Glomerular visceral epithelial cell (primary cell): ENCODE measurements at regions not wholly inside any gene's neighbourhood (a gene's known extent, or its start where the extent isn't known, plus 50 kb on each side); places are given as distances from the start of the nearest gene placed in this dataset.

ENCODE experiments used
- DNase-seq: peaks from one replicate; pipeline ENCODE4 v3.0.0-alpha.2; 2016; ENCODE audit errors: extremely low spot score

DNA sequence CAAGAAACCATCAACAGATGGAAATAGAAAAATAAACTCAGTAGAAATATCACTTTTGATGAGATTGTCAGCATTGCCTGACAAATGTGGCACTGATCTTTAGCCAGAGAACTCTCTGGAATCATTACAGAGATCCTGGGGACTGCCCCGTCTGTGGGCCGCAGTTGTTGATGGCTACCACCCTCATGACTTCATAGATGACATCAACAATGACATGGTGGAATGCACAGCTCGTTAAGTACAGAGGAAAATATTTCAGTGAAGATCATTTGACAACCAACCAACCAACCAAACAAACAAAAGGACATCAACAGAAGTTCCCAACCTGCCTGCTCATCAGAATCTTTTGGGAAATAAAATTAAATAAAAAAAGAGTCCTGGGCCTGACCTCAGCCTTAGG is 132.6 kb downstream of the UCHL1 start:
- DNase-seq: no peak

DNA sequence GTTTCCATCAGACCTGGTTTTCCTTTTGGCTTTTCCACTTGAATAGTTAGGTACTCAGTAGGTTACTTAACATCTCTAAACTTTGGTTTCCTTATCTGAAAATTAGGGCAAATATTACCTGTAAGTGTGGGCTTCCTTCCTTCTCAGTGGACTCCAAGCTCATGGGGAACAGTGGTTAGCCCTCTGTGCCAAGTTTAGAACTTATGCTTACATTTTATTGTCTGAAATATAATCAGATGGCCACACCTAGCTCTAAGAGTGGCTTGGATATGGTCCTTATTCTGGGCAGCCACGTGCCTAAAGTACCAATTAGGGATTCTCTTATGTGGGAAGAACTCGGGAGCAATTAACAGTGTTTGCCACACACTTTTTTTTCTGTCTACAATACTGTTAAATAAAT is 133.9 kb downstream of the UCHL1 start:
- DNase-seq: no peak

DNA sequence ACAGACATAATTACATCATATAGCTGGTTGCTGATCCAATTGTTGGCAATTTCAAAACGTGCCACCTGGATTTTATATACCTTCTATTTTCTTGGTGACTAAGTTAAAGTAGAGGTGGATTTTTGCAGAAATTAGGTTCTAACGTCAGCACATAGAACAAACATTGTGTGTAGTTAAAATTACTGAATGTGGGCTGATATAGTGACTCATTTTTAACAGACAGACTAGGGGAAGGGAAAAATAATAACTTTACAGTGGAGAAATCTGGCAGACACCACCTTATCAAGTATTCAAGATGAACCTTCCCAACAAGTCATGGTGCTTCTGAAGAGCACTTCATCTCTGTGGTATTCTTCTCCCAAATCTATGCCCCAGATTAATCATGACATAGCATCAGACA is 134.5 kb downstream of the UCHL1 start:
- no peak for DNase-seq

DNA sequence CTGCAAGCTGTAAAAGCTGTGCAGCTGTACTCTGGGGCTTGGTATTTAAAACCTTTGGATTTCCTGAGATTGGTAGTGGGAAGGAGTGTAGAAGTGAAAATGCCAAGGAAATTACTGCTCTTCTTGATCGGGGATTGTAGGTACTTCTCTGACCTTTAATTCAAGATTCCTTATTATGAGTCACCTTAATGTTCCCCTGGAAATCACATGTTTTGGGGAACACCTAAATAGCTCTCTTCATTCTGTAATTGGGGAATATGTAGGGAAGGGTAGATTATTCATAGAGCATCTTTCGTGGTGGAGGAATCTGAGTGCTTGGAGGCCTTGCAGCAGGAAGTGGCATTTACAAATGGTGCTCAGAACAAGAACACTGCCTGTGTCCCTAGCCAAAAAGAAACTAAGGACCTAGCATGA is 137.8 kb downstream of the UCHL1 start:
- peak; percentile 5 for DNase-seq

DNA sequence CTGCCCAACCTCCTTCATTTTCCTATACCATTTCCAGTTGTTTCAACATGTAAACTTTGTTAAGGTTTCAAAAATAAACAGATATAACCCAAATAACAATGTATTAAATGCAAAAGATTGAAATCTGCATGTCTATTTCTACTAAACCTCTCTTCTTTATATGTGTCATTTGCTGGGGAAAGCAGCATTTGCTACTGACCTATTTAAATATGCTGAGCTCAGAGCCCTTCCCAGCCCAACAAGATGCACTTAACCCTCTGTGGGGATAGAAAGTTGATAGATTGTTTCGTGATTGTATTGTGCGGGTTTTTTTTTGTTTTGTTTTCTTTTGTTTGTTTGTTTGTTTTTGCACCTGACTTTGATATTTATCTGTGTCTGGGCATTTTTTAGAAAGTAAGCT is 139.5 kb downstream of the UCHL1 start:
- no peak for DNase-seq

DNA sequence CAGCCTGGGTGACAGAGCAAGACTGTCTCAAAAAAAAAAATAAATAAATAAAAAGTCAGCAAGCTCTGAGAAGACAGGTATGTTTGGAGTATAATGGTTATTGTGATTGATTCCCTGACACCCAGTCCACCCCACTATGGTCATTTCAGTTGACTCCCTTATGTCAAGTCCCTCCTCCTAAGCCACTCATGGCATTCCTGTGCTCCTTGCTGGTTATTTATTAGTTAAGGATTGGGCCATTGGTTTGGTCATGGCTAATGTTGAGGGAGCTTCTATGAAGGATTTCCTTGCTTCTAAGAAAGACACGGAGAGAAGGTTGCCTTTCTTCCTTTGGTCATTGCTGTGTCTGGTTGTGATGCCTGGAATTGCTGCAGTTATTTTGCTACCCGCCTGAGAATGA is 140.1 kb downstream of the UCHL1 start:
- DNase-seq: peak; percentile 24

DNA sequence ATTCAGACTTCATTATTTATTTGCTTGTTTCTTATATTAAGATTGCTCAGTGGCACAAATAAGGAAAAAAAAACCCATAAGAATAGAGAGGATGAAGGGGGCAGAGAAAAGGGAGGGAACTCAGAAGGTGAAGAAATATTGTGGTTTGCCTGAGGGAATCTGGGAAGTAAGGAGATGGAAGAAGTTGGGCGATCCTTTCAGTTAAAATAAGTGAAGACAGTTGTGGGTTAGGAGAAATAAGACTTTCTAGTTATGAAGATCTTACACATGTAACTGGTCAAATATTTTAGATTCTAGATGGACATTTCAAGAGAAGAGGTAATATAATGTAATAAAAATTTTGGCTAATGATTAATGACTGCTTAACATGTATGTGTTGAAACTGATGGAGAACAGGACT is 138.7 kb upstream of the LIMCH1 start:
- peak; percentile 8 for DNase-seq

DNA sequence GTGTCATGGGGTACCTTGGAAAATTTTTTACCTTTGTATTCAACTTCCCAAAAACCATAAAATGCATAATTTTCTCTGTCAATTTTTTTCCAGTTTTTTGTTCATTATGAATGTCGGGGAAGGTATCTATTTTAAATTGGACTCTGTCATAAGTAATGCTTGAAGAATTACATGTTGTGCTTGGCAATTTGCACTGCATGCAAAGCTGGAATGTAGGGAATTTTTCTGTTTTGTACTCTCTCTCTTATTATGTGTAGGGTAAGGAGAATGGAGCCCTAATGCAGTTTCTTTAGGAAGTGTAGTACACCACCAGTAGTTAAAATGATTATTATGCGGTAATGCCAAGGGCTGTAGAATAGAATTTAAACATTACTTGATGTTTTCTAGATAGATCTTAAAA is 137.7 kb upstream of the LIMCH1 start:
- no peak for DNase-seq

DNA sequence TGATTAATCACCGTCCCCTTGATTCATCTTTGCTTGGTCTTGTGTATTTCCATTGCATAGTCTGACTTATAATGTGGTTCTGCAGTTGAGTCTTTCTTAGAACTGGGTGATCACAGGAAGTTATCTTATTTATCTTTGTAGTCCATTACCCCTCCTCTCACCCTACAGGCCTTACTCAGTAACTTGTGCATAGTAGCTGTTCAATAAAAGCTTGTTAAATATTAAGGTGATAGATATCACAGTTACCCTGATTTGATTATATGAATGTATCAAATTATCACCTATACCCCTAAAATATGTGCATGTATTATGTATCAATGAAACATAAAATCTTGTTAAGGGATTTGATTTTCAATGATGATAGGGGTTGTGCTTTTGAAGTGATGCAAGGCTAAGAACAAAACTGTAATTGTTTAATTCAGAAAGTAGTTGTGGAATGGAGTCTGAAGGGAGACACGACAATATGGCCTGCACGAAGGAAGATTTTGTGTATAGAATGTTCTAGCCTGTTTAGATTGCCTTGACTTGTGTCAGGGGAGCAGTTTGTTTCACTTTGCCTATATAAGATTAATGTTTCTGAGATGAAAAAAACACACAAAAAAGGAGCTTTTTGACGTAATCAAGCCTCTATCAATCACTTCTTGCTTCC is 132.4 kb upstream of the LIMCH1 start:
- DNase-seq: no peak

DNA sequence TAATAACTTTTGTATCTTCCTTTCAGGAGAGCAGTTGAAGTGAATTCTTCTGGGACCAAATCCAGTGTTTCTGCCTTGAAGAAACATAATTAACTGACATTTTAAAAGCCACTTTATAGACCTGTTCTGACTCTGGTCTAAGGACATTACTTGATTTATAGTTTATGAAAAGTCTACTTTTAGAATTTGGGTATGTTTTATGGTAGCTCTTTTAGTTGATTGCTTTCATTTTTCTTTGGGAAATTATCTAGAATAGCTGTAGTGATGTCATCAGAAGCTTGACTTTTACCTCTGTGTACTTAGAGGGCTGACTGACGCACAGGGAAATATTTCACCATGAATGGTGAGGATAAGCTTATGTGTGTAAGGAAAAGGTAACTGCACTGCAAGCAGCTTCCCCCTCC is 131.8 kb upstream of the LIMCH1 start:
- DNase-seq: no peak

DNA sequence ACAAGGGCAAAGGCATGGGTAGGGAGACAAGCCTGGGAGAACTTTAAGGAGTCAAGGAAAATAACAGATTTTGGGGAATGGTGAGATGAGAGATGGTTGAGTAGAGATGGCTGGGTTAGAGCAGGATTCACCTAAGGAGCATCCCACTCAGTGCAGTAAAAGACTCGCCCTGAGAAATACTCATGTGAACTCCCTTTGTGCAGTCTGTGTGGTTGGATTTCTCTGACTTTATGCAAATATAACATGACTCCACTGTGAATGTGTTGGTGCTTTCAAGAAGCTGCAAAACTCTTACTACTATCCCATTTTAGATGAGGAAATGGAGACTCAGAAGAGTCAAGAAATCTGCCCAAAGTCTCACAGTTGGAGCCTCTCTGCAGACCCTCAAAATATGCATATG is 129.8 kb upstream of the LIMCH1 start:
- no peak for DNase-seq

DNA sequence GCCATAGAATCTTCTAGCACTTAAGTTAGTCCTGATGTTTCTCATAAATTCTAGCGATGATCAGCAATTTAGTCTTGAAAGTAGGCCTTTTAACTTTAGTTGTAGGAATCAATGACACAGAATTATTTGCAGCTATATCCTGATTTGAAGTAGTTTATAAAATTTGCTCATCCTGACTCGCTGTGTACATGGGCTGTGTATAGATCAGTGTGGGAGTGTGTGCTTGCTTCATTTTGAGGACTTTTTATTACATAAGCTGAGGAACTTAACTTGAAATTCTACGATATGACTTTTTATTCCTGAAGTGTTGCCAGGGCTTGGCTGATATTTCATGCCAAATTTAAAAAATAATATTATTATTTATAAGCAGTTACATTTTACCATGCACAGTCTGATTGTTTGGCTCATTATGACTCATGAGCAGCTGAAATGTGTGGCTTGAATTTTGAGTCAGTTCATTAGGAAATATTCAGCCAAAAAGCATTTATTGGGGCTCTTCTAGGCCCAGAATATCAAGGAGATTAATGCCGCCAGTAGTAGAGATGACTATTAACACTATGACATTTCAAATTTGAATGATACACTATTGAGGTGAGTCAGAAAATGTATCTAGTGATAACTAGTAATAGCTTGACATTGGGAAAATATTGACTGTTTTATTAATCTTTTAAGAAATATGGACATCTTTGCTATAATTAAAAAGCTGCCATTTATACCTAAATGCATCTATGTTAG is 128.9 kb upstream of the LIMCH1 start:
- no peak for DNase-seq

DNA sequence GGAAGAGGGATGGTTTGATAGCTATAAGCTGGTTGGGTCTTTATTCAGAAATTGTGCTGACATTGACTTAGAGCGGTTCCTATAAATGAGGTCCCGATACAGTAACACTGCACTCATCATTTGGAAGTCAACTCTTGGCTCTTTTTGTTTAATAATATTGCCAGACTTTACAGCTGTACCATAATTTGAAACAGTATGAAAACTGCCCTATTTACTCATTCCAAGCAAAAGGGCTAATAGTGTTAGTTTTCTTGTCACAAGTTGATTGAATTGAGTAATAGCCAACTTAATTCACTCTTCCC is 128.4 kb upstream of the LIMCH1 start:
- DNase-seq: no peak

DNA sequence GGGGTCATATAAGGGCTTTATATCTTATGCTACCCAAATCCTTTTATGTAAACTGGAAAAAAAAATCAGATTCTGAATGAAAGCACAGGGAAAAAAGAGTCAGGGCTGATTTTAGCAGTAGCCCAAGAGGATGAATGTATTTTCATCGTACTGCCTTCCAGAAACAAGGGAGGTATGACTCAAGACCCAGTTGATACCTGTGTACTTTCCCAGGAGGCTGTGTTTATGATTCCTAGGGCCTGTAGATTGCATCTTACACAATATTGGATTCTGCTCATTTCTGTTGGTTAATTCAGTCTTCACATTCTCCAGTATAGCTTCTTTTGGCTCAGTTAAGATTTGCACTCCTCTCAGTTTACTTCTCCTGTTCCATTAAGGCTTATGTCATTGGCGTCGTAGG is 127.9 kb upstream of the LIMCH1 start:
- no peak for DNase-seq

DNA sequence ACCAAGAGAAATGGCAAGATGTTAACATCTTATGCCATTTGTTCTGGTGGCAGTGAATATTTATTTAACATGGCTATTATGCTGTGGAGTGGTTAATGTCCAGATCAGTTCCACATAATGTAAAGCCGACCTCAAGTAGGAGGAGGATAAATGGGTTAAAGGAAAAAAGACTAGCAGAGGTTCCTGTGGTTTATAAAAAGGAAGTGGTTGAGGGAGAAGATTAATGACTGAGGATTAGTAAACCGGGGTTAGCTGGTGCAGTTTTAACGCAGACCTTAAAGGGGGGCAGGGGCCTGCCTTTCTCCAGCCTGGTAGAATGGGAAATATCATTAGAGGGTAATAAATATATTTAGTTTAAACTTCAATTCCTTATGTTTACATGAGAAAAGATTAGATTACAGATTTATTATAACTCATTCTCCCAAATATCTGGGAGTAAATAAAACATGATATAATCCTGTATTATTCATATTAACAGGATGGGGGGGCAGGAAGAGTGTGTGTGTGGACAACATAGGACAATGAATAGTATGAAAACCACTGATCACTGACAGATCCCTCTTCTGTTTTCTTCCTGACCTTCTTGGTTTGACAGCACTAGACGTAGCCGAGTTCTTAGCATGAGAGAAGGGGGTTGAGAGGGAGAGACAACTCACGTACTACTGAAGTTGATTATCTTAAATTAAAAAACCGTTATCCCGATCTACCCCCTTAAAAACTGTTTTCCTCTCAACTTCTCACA is 124.1 kb upstream of the LIMCH1 start:
- peak; percentile 54 for DNase-seq

DNA sequence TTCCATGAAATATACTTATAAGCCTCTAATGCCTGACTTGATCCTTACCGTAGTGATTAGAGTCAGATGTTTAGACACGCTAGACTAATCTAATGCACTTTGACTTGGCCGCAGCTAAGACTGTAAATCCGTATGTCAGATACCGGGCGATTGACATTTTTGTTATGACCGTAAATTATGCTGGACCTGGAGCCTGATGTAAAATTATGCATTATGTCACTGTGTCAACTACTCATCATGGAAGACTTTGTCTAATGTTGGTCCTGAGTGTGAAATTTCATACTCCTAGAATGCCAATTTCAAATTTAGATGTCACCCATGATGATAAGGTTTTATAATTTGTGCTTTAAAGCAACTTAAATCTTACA is 123.6 kb upstream of the LIMCH1 start:
- no peak for DNase-seq

DNA sequence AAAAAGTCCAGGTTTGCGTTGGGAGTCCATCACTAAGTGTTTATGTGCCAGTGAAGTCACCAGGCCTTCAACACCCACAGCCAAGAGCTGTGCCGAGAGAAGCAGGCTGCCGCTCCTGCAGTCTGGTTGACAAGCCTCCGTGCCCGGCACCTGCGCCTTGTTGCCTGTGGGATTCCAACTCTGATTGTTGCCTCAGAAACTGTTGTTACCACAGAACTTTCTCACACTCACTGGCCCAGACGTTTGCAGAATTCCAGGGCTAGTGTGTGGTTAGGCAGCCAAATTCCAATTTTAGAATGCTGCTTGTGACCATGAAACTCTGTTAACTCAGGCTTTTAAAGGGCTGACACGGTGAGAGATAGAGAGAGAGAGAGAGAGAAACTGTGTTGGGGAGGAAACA is 119.5 kb upstream of the LIMCH1 start:
- DNase-seq: peak; percentile 91

DNA sequence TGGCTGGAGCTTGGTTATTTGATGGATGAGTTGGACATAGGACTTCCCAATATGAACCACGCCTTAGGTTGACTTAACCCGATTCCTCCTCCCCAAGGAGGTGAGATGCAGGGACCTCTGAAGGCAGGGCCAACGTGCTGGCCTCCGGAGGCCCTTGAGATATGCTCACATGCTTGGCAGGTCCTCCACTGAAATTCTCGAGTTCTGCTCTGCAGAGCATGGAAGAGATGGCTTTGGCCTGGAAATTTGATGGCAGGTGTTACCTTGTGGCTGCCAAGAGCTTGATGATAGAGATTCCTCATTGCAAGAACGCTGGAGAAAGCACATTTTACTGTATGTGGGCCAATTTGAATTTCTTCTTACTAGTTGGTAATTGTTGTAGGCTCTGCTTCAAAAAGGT is 117.4 kb upstream of the LIMCH1 start:
- DNase-seq: no peak

DNA sequence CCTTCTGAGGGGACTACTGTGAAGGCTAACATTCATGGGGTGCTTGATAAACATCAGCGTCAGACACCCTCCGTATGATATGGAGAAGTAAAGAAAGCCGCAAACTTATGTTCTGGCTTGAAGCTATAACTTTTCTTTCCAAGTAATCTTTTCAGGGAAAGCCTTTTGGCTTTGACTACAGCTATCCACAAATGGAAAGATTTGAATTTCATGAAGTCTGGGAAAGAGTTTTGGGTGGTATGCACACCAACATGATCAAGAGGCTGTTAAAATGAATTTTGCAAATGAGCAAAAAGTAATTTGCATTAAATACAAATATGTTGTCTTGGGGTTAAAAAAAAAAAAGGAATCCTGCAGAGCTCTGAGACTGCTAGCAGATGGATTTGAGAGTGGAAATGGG is 114.8 kb upstream of the LIMCH1 start:
- no peak for DNase-seq

DNA sequence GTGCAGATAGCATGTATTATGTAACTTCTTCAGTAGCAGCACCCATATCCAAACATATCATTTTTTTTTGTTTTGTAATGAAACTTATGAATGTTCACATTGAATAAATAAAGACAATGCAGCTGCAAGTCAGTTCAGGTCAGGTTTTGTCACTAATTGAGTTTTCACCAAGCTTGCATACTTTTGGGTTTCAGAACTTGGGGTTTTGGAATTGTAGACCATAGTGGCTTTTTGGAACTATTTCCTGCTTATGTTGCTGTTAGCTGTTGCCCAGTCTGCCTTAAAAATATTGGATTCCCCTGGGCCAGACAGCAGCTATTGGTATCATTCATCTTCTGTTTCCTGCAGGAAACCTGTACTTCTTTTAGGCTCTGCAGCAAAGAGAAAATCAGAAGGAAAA is 113.4 kb upstream of the LIMCH1 start:
- DNase-seq: no peak

DNA sequence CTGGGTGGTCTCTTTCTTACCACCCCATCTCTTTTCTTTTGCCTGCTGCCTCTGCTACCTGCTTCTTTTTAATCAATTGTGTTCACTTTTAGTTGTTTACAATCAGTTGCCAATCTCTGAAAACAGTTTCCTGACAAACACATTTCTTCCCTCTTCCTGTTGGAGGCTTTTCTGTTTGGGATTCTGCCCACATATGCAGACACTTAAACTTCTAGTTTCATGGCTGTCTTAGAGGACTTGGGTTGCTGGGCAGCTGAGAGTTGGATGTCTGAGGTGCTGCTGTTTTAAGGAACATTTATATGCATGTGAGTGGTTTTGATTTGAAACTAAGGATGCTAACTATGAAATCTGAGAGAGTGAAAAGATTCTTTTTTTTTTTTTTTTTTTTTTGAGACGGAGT is 112.3 kb upstream of the LIMCH1 start:
- no peak for DNase-seq

DNA sequence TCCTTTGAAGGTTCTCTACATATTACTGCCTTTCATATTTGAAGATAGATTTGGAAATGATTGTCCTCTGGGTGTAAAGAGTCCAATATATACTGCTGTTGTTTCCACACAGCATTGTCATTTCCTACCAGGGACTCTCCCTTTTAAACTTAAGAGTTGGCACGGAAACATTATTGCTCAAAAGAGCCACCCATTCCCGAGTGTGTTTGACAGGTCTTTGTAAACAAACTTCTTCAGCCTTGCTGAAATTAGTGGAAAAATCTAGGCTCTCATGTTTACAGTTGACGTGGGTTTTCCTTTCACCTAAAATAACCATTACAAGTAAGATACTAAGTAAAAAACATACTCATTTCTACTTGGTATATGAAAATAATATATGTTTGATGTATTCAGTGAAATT is 111.4 kb upstream of the LIMCH1 start:
- no peak for DNase-seq

DNA sequence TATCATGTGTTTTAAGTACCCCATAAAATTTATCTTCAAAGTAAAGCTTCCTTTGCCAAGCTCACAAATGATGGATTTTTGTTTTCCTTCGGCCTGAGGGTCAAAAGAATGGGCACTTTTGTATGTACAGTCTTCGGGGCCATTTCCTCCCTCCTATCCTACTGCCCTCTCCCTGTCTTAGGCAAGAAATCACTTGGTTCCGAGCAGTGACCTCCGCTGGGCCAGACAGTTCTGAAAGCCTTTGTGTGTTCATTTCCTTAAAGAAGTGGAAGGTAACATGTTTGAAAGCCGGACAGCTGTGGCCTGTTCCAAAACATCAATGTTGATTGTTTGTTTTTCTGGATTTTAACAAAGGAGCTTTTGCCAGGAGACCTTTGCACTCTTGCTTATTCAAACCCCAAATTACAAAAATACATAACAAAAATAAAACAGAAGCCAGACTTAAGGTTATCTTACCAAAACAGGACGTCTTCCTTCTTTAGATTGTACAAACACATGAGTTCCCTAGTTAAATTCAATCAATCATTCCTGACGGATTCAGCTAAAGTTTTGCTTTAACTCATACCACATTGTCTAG is 110.6 kb upstream of the LIMCH1 start:
- DNase-seq: no peak
